GM21390 (cell line): ENCODE measurements at regions not wholly inside any gene's neighbourhood (a gene's known extent, or its start where the extent isn't known, plus 50 kb on each side); places are given as distances from the start of the nearest gene placed in this dataset.
A peak's percentile ranks its signal among the peaks of the same experiment; 100 is the strongest.

Experiments used
- ATAC-seq: cut with Tn5 transposase; IDR thresholded peaks from one replicate; pipeline ENCODE4 v1.9.1; 2021; ENCODE audit not compliant: unreplicated experiment

- ATAC-seq: no peak
Measured at GRCh38 chr2:16283071-16283850, 342.9 kb downstream of the MYCN start.

- ATAC-seq: no peak
Measured at GRCh38 chr2:16282511-16282910, 342.2 kb downstream of the MYCN start.

GRCh38 chr2:16281451-16282335 is 341.3 kb downstream of the MYCN start:
- peak; percentile 69 for ATAC-seq

- no peak for ATAC-seq
Measured at GRCh38 chr2:16280081-16280480, 339.7 kb downstream of the MYCN start.

GRCh38 chr2:16279641-16280040 is 339.3 kb downstream of the MYCN start:
- ATAC-seq: no peak

GRCh38 chr2:16279201-16279570 is 338.8 kb downstream of the MYCN start:
- ATAC-seq: no peak

- no peak for ATAC-seq
Measured at GRCh38 chr2:16278421-16279200, 338.3 kb downstream of the MYCN start.

- ATAC-seq: no peak
Measured at GRCh38 chr2:16277117-16277516, 336.8 kb downstream of the MYCN start.

- no peak for ATAC-seq
Measured at GRCh38 chr2:16275661-16276060, 335.3 kb downstream of the MYCN start.

GRCh38 chr2:16275131-16275530 is 334.8 kb downstream of the MYCN start:
- no peak for ATAC-seq

GRCh38 chr2:16273111-16273510 is 332.8 kb downstream of the MYCN start:
- ATAC-seq: no peak

- ATAC-seq: no peak
Measured at GRCh38 chr2:16272038-16272788, 331.9 kb downstream of the MYCN start.

- ATAC-seq: no peak
Measured at GRCh38 chr2:16271231-16271896, 331.0 kb downstream of the MYCN start.

GRCh38 chr2:16270441-16270840 is 330.1 kb downstream of the MYCN start:
- no peak for ATAC-seq

- ATAC-seq: no peak
Measured at GRCh38 chr2:16268301-16269000, 328.1 kb downstream of the MYCN start.

- ATAC-seq: no peak
Measured at GRCh38 chr2:16266571-16266970, 326.2 kb downstream of the MYCN start.

- no peak for ATAC-seq
Measured at GRCh38 chr2:16264931-16265540, 324.7 kb downstream of the MYCN start.

GRCh38 chr2:16264491-16264890 is 324.1 kb downstream of the MYCN start:
- ATAC-seq: no peak

- no peak for ATAC-seq
Measured at GRCh38 chr2:16263241-16263890, 323.0 kb downstream of the MYCN start.
